Forelimb muscle (tissue), 1 donor: ENCODE measurements at regions not wholly inside any gene's neighbourhood (a gene's known extent, or its start where the extent isn't known, plus 50 kb on each side); places are given as distances from the start of the nearest gene placed in this dataset.

Experiments used
- DNase-seq: peaks from one replicate; pipeline ENCODE4 v3.0.0-alpha.2; 2013; ENCODE audit warnings: low read depth

GRCh38 chr1:29381426-29381825, 145.1 kb downstream of the PTPRU start:
- no peak for DNase-seq

- no peak for DNase-seq
Observed at GRCh38 chr1:29380532-29380931, 144.2 kb downstream of the PTPRU start.

- no peak for DNase-seq
Observed at GRCh38 chr1:29379443-29380073, 143.2 kb downstream of the PTPRU start.
